Stomach (tissue), 8 donors: ENCODE measurements at regions not wholly inside any gene's neighbourhood (a gene's known extent, or its start where the extent isn't known, plus 50 kb on each side); places are given as distances from the start of the nearest gene placed in this dataset.

Source experiments
- DNase-seq, 2 donors: peaks; one replicate each; pipeline versions ENCODE4 v3.0.0 to v3.0.0-alpha.2; 2013 to 2019
- H3K27ac ChIP-seq, 5 donors: fragments of 200-600 bp in 4 of 5; sonication (generic) in 4 of 5; one replicate each; pipeline ENCODE4 v1.5.1; 2013 to 2019; ENCODE audit warnings: mild to moderate bottlenecking in 1 of 5, moderate library complexity in 1 of 5
- H3K27me3 ChIP-seq, 3 donors: fragments of 200-600 bp; sonication (generic); one replicate each; pipeline ENCODE4 v1.5.1; 2017 to 2019; ENCODE audit warnings: mixed run types in 1 of 3
- H3K36me3 ChIP-seq, 4 donors: fragments of 200-600 bp; sonication (generic); 1 replicate in 3 of 4; 2 replicates in 1 of 4; pipeline ENCODE4 v1.5.1; 2016 to 2019
- H3K4me1 ChIP-seq, 4 donors: fragments of 200-600 bp; sonication (generic); one replicate each; pipeline ENCODE4 v1.5.1; 2016 to 2019
- H3K4me3 ChIP-seq, 4 donors: fragments of 200-600 bp; sonication (generic) in 3 of 4; one replicate each; pipeline ENCODE4 v1.5.1; 2016 to 2019; ENCODE audit warnings: mild to moderate bottlenecking in 1 of 4
- H3K9me3 ChIP-seq, 4 donors: fragments of 200-600 bp; sonication (generic); one replicate each; pipeline ENCODE4 v1.5.1; 2016 to 2019
- CTCF ChIP-seq, 7 experiments: fragments of 450-650 bp in 4 of 7; fragments of 200-600 bp in 3 of 7; sonication (generic) in 3 of 7; IDR thresholded peaks; one replicate each; pipeline ENCODE4 v1.5.1; 2016 to 2019; ENCODE audit warnings: antibody characterized with exemption in 7 of 7, control low read depth in 2 of 7, mild to moderate bottlenecking in 1 of 7
- EP300 ChIP-seq: sonication (generic); formaldehyde crosslinking; IDR thresholded peaks from one replicate; pipeline ENCODE4 v1.6.1; 2017; ENCODE audit warnings: antibody characterized with exemption
- POLR2A ChIP-seq, 4 donors: fragments of 450-650 bp; IDR thresholded peaks; one replicate each; pipeline ENCODE4 v1.6.1; 2016; ENCODE audit warnings: antibody characterized with exemption in 4 of 4, control low read depth in 2 of 4, mild to moderate bottlenecking in 1 of 4, moderate library complexity in 1 of 4
- POLR2AphosphoS5 ChIP-seq, 3 donors: sonication (generic); formaldehyde crosslinking; IDR thresholded peaks; one replicate each; pipeline ENCODE4 v1.6.1; 2016; ENCODE audit warnings: antibody characterized with exemption in 3 of 3
- WGBS, 5 donors: extraction: QIAGEN DNeasy Blood & Tissue Kit in 3 of 5; methylation state at CpG; one replicate each; pipeline versions ENCODE4 v1.1.5 to v1.1.7; 2013 to 2018; 5-methylcytosine and 5-hydroxymethylcytosine counted together
- intact Hi-C: fragments of 100-400 bp; cut with DNase I; formaldehyde crosslinking; loops from one replicate; pipeline ENCODE4 v1.15.1; 2023; ENCODE audit warnings: low total_unique reads
- donor health status: healthy with polysubstance abuse.
- donor health status: Bipolar disorder and iron deficiency.
- donor health status: healthy.

- no peaks in the 10 kb centered on the region for H3K36me3 ChIP-seq
- no peak for TF ChIP-seq POLR2AphosphoS5 (IDR thresholded peaks at IDR 0.05)
- TF ChIP-seq POLR2A (IDR thresholded peaks at IDR 0.05): no peak
- no peak for TF ChIP-seq CTCF (IDR thresholded peaks at IDR 0.05)
- no peak for TF ChIP-seq EP300
- H3K9me3 ChIP-seq: no peaks in the 10 kb centered on the region
- H3K27ac ChIP-seq: no peak overlapping the region
- intact Hi-C loops: no loop called here
- peaks cover 0 to 10% (median 0%) of the 10 kb centered on the region in 4 donors for H3K4me1 ChIP-seq
- 66 to 74% (median 71%) methylated on average over 2 of the region's 2 CpGs for WGBS, 5 donors
- no peaks in the 10 kb centered on the region for H3K27me3 ChIP-seq
- peak in 1 of 2 donors; percentile 46 for DNase-seq
- H3K4me3 ChIP-seq: no peak overlapping the region
Observed at GRCh38 chr3:144259267-144259666, 287.6 kb downstream of the DIPK2A start.

DNA sequence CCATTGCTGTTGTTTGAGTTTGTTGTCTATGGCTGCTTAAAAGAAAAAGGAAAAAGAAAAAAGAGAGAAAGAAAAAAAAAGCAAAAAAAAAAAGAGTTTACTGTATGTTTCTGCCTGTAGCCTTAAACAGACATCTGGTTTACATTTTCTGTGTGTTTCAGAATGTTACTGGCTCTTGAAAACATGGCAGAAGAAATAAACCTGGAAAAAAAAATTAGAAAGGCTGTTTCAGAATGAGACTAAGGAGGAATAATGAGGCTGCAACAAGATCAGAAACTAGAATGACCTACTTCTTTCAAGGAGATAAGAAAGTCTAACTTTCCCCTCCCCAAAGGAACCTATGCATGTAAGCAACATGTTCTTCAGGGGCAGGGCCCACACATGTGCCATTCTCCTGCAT, 292.1 kb downstream of the DIPK2A start:
- H3K27ac ChIP-seq: no peak overlapping the region
- no peaks in the 10 kb centered on the region for H3K36me3 ChIP-seq
- TF ChIP-seq POLR2AphosphoS5 (IDR thresholded peaks at IDR 0.05) (no peak), EP300 (no peak), POLR2A (IDR thresholded peaks at IDR 0.05) (no peak), CTCF (IDR thresholded peaks at IDR 0.05) (no peak)
- no peaks in the 10 kb centered on the region for H3K9me3 ChIP-seq
- peaks cover 0 to 10% (median 0%) of the 10 kb centered on the region in 4 donors for H3K4me1 ChIP-seq
- H3K27me3 ChIP-seq: no peaks in the 10 kb centered on the region
- no peak overlapping the region for H3K4me3 ChIP-seq
- intact Hi-C loops: no loop called here
- no peak for DNase-seq

GRCh38 chr3:144264350-144264749, 292.7 kb downstream of the DIPK2A start:
- Histone ChIP-seq H3K27me3 (no peaks in the 10 kb centered on the region), H3K4me1 (peaks cover 0 to 10% (median 0%) of the 10 kb centered on the region in 4 donors), H3K36me3 (no peaks in the 10 kb centered on the region), H3K9me3 (no peaks in the 10 kb centered on the region), H3K27ac (no peak overlapping the region), H3K4me3 (no peak overlapping the region)
- WGBS, 5 donors: 76 to 83% (median 80%) methylated on average over 3 of the region's 3 CpGs
- intact Hi-C loops: no loop called here
- TF ChIP-seq CTCF (IDR thresholded peaks at IDR 0.05): no peak
- no peak for TF ChIP-seq POLR2AphosphoS5 (IDR thresholded peaks at IDR 0.05)
- no peak for TF ChIP-seq EP300
- TF ChIP-seq POLR2A (IDR thresholded peaks at IDR 0.05): no peak
- DNase-seq: no peak

- no peaks in the 10 kb centered on the region for H3K9me3 ChIP-seq
- H3K4me3 ChIP-seq: no peak overlapping the region
- WGBS, 5 donors: 65 to 91% (median 85%) methylated on average over 1 of the region's 1 CpG
- H3K27me3 ChIP-seq: no peaks in the 10 kb centered on the region
- DNase-seq: no peak
- H3K4me1 ChIP-seq: peaks cover 0 to 10% (median 0%) of the 10 kb centered on the region in 4 donors
- intact Hi-C loops: no loop called here
- no peaks in the 10 kb centered on the region for H3K36me3 ChIP-seq
- no peak overlapping the region for H3K27ac ChIP-seq
- TF ChIP-seq POLR2AphosphoS5 (IDR thresholded peaks at IDR 0.05) (no peak), EP300 (no peak), POLR2A (IDR thresholded peaks at IDR 0.05) (no peak), CTCF (IDR thresholded peaks at IDR 0.05) (no peak)
Observed at GRCh38 chr3:144264794-144265193, 293.2 kb downstream of the DIPK2A start.
